ENCODE measurements at regions not wholly inside any gene's neighbourhood (a gene's known extent, or its start where the extent isn't known, plus 50 kb on each side); places are given as distances from the start of the nearest gene placed in this dataset.

GRCh38 chr2:208570851-208571763 is 164.5 kb downstream of the PTH2R start:
- no peak for TF ChIP-seq CTCF (IDR thresholded peaks at IDR 0.05; ENCODE audit: partially characterized antibody, unreplicated experiment)
- H3K4me1 Mint-ChIP-seq (ENCODE audit: low read depth, unreplicated experiment), result no peaks in the 10 kb centered on the region
- no peak overlapping the region for H3K4me3 Mint-ChIP-seq (ENCODE audit: unreplicated experiment)
- no peaks in the 10 kb centered on the region for H3K27me3 Mint-ChIP-seq (ENCODE audit: unreplicated experiment)
- no peaks in the 10 kb centered on the region for H3K36me3 Mint-ChIP-seq (ENCODE audit: unreplicated experiment)
- DNase-seq, result no peak
- no peak overlapping the region for H3K27ac Mint-ChIP-seq (ENCODE audit: unreplicated experiment)
- no peaks in the 10 kb centered on the region for H3K9me3 Mint-ChIP-seq (ENCODE audit: unreplicated experiment)

GRCh38 chr2:208571764-208572131 is 165.2 kb downstream of the PTH2R start:
- Mint-ChIP-seq H3K4me1 (ENCODE audit: low read depth, unreplicated experiment) (no peaks in the 10 kb centered on the region), H3K9me3 (ENCODE audit: unreplicated experiment) (peaks cover 4% of the 10 kb centered on the region), H3K36me3 (ENCODE audit: unreplicated experiment) (no peaks in the 10 kb centered on the region), H3K4me3 (ENCODE audit: unreplicated experiment) (no peak overlapping the region), H3K27ac (ENCODE audit: unreplicated experiment) (no peak overlapping the region), H3K27me3 (ENCODE audit: unreplicated experiment) (no peaks in the 10 kb centered on the region)
- no peak for DNase-seq
- no peak for TF ChIP-seq CTCF (IDR thresholded peaks at IDR 0.05; ENCODE audit: partially characterized antibody, unreplicated experiment)

- Mint-ChIP-seq H3K4me3 (ENCODE audit: unreplicated experiment) (no peak overlapping the region), H3K4me1 (ENCODE audit: low read depth, unreplicated experiment) (no peaks in the 10 kb centered on the region), H3K27ac (ENCODE audit: unreplicated experiment) (no peak overlapping the region)
Measured at GRCh38 chr2:208573569-208573968, 167.0 kb downstream of the PTH2R start.

GRCh38 chr2:208579678-208580077 is 173.1 kb downstream of the PTH2R start:
- H3K4me3 Mint-ChIP-seq (ENCODE audit: unreplicated experiment), result no peak overlapping the region
- H3K27ac Mint-ChIP-seq (ENCODE audit: unreplicated experiment), result no peak overlapping the region
- no peak for DNase-seq
- peaks cover 4% of the 10 kb centered on the region for H3K9me3 Mint-ChIP-seq (ENCODE audit: unreplicated experiment)
- no peak for TF ChIP-seq CTCF (IDR thresholded peaks at IDR 0.05; ENCODE audit: partially characterized antibody, unreplicated experiment)
- no peaks in the 10 kb centered on the region for H3K27me3 Mint-ChIP-seq (ENCODE audit: unreplicated experiment)
- H3K36me3 Mint-ChIP-seq (ENCODE audit: unreplicated experiment), result no peaks in the 10 kb centered on the region
- H3K4me1 Mint-ChIP-seq (ENCODE audit: low read depth, unreplicated experiment), result no peaks in the 10 kb centered on the region

More at GRCh38 chr2:208573569-208573968, 167.0 kb downstream of the PTH2R start:
- H3K9me3 Mint-ChIP-seq (ENCODE audit: unreplicated experiment), result peaks cover 4% of the 10 kb centered on the region
- no peaks in the 10 kb centered on the region for H3K36me3 Mint-ChIP-seq (ENCODE audit: unreplicated experiment)
- TF ChIP-seq CTCF (IDR thresholded peaks at IDR 0.05; ENCODE audit: partially characterized antibody, unreplicated experiment), result no peak
- DNase-seq, result no peak
- no peaks in the 10 kb centered on the region for H3K27me3 Mint-ChIP-seq (ENCODE audit: unreplicated experiment)

GRCh38 chr2:208584378-208584985 is 177.9 kb downstream of the PTH2R start:
- H3K4me1 Mint-ChIP-seq (ENCODE audit: low read depth, unreplicated experiment), result no peaks in the 10 kb centered on the region
- no peak overlapping the region for H3K4me3 Mint-ChIP-seq (ENCODE audit: unreplicated experiment)
- no peaks in the 10 kb centered on the region for H3K27me3 Mint-ChIP-seq (ENCODE audit: unreplicated experiment)
- DNase-seq, result no peak
- no peaks in the 10 kb centered on the region for H3K36me3 Mint-ChIP-seq (ENCODE audit: unreplicated experiment)
- TF ChIP-seq CTCF (IDR thresholded peaks at IDR 0.05; ENCODE audit: partially characterized antibody, unreplicated experiment), result no peak
- peaks cover 1% of the 10 kb centered on the region for H3K9me3 Mint-ChIP-seq (ENCODE audit: unreplicated experiment)
- H3K27ac Mint-ChIP-seq (ENCODE audit: unreplicated experiment), result no peak overlapping the region
